22Rv1 (cell line): ENCODE measurements at regions not wholly inside any gene's neighbourhood (a gene's known extent, or its start where the extent isn't known, plus 50 kb on each side); places are given as distances from the start of the nearest gene placed in this dataset.

Experiments
- ZFX ChIP-seq: fragments of 450-650 bp; IDR thresholded peaks from 2 replicates; pipeline ENCODE4 v1.6.1; 2017; ENCODE audit warnings: antibody characterized with exemption, borderline replicate concordance
- TF ChIP-seq, protein P1 (sequence below): fragments of 450-650 bp; IDR thresholded peaks from 2 replicates; pipeline ENCODE4 v1.5.1; 2017; ENCODE audit warnings: mild to moderate bottlenecking

DNA sequence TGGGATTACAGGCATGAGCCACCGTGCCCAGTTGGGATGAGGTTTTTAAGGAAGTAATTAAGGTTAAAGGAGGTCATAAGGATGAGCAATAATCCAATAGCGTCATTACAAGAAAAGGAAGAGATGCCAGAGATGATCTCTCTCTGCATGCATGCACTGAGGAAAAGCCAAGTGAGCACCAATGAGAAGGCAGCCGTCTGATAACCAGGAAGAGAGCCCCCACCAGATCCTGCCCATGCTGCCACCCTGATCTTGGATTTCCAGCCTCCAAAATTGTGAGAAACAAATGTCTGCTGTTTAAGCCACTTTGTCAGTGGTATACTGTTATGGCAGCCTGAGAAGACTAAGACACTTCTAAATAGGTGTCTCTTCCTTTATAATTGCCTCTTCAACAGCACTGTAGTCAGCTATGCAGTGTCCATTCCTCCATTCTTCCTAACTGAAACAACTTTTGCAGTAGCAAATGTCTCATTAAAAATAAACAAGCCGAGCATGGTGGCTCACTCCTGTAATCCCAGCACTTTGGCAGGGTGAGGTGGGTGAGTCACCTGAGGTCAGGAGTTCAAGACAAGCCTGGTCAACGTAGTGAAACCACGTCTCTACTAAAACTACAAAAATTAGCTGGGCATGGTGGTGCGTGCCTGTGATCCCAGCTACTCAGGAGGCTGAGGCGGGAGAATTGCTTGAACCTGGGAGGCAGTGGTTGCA, 216.2 kb upstream of the RUNX1 start:
- TF ChIP-seq, protein P1, sequence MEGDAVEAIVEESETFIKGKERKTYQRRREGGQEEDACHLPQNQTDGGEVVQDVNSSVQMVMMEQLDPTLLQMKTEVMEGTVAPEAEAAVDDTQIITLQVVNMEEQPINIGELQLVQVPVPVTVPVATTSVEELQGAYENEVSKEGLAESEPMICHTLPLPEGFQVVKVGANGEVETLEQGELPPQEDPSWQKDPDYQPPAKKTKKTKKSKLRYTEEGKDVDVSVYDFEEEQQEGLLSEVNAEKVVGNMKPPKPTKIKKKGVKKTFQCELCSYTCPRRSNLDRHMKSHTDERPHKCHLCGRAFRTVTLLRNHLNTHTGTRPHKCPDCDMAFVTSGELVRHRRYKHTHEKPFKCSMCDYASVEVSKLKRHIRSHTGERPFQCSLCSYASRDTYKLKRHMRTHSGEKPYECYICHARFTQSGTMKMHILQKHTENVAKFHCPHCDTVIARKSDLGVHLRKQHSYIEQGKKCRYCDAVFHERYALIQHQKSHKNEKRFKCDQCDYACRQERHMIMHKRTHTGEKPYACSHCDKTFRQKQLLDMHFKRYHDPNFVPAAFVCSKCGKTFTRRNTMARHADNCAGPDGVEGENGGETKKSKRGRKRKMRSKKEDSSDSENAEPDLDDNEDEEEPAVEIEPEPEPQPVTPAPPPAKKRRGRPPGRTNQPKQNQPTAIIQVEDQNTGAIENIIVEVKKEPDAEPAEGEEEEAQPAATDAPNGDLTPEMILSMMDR: no peak
- TF ChIP-seq ZFX: no peak
